Effector CD8-positive, alpha-beta T cell (primary cell): ENCODE measurements at regions not wholly inside any gene's neighbourhood (a gene's known extent, or its start where the extent isn't known, plus 50 kb on each side); places are given as distances from the start of the nearest gene placed in this dataset.
"Not testable (repeated sequence)": the region's sequence is repeated elsewhere in the genome, so short reads cannot be mapped to it uniquely, and the experiment has no call there.

Experiments used
- DNase-seq: peaks from one replicate; lab custom pipeline; 2025; lab: John Stamatoyannopoulos, UW

DNA sequence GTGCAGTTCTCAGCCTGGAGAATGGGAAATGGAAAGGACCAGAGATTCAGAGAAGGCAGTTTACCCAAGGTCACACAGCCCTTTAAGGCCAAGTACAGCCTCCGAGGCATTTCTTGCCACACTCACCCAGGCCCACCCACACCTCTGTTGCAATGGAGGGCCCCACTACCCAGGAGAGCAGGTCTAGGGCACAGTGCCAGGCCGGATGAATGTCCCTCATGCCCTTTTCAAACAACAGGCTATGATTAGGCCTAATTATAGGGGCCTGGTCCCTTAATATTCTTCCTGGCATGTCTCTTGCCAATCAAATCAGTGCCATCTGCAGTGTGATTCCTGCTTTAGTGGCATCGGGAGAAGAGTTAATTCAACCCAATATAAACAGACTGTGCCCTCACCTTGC lies 195.3 kb downstream of the KLRB1 start:
- DNase-seq: not testable (repeated sequence)

DNA sequence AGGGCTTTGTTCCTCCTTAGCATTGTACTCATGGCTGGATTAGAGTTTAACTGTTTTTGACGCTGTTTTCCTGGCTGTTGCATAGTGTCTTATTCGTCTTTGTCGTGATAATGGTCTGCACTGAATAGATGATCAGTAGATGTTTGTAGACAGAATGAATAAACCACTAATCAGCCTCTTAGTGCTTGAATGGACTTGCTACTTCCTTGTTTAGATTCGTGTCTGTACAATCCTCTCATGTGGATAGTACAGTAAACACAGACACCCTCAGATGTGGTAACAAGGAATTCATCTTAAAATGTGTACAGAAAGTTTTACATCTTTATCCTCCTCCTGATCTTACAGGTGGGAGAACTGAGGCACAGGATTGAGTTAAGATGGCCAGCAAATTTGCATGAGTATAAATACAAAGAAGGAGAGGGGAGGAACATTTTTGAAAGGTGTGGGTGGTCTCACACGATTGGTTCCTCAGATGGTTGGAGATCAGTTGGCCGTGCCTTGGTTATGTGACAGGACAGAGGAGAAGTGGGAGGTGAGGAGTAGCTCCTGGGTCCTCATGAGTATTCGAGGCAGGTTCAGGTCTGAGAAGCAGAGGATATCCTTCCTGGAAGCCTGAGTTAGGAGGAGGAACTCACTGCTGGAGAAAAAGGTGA lies 196.0 kb downstream of the KLRB1 start:
- DNase-seq: not testable (repeated sequence)

DNA sequence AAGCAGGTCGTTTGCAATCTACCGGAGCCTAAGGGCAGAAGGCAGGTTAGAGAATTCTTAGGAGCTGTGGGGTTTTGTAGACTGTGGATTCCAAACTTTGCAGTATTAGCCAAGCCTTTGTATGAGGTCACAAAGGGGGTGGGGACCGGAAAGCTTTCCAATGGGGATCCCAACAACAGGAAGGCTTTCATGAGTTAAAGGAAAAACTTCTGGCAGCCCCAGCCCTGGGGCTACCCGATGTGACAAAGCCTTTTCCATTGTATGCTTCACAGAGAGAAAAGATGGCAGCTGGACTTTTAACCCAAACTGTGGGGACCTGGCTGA lies 199.2 kb upstream of the PZP start:
- not testable (repeated sequence) for DNase-seq

DNA sequence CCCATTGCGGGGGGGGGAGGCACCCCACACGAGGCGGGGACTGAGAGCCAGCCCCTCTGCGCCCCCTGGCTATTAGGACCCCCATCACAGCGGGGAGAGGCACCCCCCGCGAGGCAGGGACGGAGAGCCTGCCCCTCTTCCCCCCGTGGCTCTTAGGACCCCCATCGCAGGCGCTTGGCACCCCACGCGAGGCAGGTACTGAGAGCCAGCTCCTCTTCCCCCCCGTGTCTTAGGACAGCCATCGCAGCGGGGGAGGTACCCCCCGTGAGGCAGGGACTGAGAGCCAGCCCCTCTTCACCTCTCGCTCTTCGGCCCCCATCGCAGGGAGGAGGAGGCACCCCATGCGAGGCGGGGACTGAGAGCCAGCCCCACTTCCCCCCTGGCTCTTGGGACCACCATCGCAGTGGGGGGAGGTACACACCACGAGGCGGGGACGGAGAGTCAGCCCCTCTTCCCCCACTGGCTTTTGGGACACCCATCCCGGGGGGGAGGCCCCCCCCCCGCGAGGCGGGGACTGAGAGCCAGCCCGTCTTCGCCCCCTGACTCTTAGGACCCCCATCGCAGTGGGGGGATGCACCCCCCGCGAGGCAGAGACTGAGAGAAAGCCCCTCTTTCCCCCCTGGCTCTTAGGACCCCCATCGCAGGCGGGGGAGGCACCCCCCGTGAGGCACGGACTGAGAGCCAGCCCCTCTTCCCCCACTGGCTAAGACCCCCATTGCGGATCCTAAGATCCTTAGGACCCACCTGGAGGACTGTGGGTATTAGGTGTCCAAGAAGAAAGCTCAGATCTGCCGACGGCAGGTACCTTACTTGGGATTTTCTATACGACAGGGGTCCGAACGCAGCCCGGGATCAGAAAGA lies 198.6 kb upstream of the PZP start:
- DNase-seq: no peak

DNA sequence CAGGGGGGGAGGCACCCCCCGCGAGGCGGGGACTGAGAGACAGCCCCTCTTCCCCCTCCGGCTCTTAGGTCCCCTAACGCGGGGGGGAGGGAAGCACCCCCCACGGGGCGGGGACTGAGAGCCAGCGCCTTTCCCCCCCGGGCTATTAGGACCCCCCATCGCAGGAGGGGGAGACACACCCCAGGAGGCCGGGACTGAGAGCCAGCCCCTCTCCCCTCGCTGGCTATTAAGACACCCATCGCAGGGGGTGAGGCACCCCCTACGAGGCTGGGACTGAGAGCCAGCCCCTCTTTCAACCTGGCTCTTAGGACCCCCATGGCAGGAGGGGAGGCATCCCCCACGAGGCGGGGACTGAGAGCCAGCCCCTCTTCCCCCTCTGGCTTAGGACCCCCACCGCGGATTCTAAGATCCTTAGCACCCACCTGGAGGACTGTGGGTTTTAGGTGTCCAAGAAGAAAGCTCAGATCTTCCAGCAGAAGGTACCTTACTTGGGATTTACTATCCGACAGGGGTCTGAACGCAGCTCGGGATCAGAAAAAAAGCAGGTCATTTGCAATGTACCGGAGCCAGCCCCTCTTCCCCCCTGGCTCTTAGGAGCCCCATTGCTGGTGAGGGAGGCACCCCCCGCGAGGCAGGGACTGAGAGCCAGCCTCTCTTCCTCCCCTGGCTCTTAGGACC lies 197.8 kb upstream of the PZP start:
- DNase-seq: no peak

DNA sequence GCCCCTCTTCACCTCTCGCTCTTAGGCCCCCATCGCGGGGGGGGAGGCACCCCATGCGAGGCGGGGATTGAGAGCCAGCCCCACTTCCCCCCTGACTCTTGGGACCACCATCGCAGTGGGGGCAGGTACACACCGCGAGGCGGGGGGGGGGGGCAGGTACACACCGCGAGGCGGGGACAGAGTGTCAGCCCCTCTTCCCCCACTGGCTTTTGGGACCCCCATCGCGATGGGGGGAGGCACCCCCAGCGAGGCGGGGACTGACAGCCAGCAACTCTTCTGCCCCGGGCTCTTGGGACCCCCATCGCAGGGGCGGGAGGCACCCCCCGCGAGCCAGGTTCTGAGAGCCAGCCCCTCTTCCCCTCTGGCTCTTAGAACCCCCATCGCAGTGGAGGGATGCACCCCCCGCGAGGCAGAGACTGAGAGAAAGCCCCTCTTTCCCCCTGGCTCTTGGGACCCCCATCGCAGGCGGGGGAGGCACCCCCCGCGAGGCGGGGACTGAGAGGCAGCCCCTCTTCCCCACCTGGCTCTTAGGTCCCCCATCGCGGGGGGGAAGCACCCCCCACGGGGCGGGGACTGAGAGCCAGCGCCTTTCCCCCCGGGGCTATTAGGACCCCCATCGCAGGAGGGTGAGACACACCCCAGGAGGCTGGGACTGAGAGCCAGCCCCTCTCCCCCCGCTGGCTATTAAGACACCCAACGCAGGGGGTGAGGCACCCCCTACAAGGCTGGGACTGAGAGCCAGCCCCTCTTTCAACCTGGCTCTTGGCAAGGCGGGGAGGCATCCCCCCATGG lies 196.5 kb upstream of the PZP start:
- DNase-seq: peak; percentile 26

DNA sequence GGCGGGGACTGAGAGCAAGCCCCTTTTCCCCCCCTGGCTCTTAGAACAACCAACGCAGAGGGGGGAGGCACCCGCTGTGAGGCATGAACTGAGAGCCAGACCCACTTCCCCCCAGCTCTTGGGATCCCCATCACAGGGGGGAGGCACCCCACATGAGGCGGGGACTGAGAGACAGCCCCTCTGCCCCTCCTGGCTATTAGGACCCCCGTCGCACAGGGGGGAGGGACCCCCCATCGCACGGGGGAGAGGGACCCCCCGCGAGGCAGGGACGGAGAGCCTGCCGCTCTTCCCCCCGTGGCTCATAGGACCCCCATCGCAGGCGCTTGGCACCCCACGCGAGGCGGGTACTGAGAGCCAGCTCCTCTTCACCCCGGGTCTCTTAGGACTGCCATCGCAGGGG lies 195.8 kb upstream of the PZP start:
- no peak for DNase-seq

DNA sequence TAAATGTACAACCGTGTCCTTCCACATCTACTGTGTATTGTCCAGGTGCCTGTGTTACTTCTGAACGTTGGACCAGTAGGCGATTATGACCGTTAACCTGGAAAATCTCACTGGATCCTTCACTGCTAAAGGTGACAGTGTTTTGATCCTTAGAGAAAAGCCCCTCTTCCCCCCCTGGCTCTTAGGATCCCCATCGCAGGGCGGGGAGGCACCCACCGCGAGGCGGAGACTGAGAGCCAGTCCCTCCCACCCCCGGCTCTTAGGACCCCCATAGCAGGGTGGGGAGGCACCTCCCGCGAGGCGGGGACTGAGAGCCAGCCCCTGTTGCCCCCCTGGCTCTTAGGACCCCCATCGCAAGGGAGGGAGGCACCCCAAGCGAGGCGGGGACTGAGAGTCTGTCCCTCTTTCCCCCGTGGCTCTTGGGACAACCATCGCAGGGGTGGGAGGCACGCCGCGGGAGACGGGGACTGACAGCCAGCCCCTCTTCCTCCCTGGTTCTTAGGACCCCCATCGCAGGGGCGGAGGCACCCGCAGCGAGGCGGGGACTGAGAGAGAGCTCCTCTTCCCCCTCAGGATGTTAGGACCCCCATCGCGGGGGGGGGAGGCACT lies 194.3 kb upstream of the PZP start:
- not testable (repeated sequence) for DNase-seq

DNA sequence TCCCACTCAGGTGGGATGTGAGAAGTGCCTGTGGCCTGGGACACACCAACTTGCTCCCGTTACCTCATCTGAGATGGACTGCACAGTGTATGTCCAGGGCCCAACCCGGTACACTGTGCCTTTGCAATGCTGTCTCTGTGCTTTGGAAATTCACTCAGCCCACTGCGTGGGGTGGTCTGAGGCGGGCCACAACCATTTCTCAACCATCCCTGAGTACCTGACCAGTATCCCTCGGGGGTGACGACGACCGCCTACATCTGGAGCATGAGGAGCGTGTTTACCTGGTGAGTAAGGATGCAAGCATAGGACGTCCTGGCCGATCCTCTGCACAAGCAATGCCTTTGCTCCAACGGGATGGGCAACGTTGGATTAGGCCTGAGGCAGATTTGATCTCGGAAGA lies 188.2 kb upstream of the PZP start:
- DNase-seq: not testable (repeated sequence)

DNA sequence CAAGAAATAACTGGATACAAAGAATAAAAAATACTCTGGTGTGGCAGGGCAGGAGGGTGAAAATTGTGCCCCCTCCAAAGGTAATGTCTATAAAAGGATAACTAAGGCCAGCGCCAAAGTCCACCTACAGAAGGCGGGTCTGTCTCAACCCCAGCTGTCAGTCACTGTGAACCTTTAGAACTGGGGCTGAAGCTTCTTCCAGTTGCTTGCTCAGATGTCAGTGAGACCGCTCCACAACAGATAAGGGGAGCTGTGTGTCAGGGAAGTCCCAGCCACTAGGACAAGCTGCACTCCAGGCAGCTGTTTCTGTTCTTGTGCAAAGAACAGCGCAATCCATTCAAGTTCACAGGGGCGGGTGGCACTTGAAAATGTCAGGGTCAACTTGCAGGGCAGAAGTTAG lies 187.0 kb upstream of the PZP start:
- DNase-seq: not testable (repeated sequence)

DNA sequence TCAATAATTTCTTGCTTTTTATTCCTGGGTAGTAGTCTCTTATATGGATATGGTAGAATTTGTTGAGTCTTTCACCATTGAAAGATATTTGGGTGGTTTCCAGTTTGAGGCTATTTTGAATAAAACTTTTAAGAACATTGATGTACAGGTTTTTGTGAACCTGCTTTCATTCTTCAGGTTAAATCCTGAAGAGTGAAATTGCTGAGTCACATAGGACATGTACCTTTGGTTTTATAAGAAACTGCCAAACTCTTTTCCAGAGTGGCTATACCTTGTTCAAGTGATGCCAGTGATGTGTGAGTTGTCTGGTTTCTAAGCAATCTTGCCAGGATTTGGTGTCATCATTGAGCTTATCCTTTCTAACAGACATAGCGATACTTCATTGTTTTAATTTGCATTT lies 184.6 kb upstream of the PZP start:
- DNase-seq: no peak

DNA sequence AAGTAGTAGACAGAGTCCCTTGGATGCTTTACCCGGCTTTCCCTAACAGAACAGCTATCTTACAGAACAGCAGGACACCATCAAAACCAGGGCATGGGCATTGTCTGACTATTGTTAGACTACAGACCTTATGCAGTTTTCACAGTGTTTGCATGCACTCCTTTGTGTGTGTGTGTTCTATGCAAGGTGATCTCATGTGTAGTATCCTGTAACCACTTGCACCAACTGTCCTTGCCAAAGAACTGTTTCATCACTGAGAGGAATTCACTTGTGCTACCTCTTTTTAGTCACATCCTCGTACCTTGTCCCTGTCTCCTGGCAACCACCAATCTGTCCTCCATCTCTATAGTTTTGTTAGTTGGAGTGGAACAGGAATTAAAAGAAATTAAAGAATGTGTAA lies 183.6 kb upstream of the PZP start:
- no peak for DNase-seq

DNA sequence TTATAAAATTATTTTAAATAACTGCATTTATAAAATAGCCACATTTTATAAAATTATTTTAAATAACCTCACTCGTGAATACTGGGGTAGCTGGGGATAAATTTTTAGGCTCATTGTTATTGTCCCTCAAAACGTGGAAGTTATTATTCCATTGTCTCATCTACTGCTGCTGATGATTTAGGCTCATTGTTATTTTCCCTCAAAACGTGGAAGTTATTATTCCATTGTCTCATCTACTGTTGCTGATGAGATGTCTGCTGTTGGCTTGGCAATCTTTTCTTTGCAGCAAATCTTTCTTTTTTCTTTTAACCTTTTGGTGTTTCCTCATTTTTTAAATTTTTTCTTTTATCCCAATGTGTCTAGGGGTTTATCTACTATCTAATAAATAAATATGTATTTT lies 182.6 kb upstream of the PZP start:
- DNase-seq: no peak

DNA sequence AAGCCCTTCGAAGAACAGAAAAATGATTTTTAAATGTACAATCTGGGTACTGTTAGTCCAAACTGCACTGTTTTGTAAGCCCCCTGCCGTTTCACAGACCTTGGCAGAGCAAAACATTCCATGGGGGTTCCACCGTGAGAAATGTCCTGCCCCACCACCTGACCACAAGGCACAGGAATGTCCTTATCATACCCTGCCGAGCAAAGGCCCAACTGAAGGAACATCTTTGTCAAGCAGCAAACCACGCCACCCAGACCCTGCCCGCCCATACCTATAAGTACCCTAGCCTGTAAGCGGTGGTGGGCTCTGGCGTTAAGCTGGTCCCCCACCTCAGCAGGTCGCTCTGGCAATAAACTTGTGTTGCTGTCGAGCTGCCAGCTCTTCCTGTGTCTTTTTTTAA lies 181.6 kb upstream of the PZP start:
- DNase-seq: no peak

DNA sequence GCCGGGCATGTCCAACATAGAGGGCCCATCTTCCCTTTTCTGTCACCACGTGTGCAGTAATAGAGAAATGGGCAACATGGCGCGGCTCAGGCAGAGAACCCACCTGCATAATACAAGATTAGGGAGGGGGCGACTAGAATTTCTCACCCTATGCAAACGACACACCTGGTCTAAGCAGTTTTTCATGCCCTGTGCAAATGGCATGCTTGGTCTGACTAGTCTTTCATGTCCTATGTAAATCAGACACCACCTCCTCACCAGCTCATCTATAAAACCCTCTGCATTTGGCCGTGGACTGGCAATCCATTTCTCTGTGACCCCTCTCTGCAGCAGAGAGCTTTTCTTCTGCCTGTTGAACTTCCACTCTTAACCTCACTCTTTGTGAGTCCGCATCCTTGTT lies 180.2 kb upstream of the PZP start:
- DNase-seq: no peak

DNA sequence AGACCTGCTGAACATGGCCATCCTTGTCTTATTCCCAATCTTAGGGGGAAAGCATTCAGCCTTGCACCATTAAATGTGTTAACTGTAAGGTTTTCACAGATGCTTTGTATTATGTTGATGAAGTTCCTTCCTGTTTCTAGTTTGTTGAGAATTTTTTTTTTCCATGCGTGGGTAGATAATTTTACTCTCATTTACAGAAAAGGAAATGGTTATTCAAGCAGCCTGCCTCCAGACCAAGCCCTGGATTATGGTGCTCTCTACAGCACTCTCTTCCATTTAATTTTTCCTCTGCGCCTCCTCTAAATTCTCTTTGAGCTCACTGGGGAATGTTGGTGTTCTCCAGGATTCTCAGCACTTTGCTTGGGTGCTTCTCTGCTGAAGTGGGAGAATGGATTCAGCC lies 179.3 kb upstream of the PZP start:
- DNase-seq: no peak

DNA sequence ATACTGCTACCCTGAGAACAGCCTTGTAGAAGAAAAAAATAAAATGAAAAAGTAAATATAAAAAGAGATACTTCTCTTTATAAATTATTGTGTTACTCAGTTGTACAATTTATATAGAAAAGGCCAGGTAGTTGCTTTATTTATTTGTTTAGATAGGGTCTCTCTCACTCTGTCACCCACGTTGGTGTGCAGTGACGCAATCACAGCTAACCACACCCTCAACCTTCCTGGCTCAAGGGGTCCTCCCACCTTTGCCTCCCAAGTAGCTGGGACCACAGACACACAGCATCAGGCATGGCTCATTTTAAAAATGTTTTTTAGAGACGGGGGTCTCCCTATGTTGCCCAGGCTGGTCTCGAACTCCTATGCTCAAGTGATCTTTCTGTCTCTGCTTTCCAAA lies 175.4 kb upstream of the PZP start:
- no peak for DNase-seq

DNA sequence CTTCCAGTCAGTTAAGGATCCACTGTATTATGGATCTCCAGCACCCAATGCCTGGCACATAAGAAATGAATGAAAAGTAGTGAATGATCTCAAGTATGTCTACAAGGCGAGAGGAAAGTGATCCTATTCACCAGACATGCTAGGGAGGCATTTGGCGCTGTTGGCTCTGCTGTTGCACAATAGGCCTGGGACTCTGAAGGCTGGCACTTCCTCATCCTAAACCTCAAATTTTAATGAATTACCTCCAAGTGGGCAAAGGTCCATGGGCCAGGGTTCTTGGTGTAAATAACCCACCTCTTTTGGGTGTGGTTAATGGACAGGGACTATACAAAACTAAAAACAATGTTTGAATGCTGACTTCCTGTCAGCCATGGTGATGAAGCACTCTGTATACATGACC lies 173.4 kb upstream of the PZP start:
- no peak for DNase-seq

DNA sequence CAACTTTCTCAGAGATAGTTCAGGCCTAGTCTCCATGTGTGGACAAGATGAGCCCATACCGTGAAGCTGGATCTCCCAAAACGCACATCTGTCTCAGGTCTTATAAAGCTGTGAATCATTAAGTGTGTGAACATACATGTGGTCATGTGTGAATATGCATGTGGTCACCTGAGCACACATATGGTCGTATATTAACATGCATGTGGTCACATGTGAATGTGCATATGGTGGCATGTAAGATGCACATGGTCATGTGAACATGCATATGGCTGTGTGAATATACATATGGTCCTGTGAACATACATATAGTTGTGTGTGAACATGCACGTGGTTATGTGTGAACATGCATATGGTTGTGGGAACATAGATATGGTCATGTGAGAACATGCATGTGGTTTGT lies 172.5 kb upstream of the PZP start:
- no peak for DNase-seq

DNA sequence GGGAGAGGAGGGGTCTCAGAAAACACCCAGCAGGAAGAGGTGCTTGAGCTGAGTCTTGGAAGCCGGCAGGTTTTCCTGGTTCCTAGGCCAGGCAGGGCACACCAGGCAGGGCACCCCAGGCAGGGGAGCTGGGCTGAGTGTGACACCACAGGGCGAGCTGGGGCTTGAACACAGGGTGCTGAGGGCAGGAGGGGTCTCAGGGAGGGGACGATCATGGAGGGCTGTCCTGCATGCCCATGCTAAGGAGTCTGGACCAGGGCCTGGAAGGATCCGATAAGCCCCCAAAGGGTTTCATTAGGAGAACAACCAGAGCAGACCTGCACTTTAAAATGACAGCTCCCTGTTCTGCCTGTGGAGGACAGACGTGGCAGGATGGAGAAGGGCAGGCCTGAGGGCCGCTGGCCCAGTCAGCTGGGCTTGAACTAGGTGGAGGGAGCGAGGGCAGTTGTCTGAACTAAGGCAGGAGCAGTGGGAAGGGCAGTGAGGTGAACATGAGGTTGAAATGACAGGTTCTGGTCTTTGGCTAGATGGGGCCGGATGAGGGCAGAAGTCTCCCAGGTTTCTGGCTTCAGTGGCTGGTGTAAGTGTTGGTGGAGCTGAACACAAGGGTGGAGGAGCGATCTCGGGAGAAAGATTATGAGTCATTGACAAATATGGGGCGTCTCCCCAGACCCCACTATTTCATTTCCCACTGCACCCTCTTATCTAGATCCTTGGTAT lies 171.0 kb upstream of the PZP start:
- DNase-seq: no peak

DNA sequence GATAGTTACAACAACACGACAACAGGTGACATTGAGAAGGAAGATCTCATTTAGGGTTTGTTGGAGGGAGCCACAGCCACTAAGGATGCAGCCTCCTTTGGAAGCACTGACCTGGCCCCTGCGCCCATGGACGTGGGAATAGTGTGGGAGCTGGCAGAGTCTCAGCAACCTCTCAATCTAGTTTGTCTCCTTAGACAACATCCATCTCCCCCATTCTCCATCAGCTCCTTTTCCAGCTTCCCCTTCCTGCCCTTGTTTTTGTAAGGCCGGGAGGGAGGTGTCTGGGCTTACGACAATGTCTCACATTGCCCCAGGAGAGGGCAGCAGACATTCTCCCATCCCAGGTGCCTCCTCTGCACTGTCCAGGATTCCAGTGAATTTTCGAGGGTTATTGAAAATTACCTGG lies 170.2 kb upstream of the PZP start:
- no peak for DNase-seq
